GM13976 (cell line): ENCODE measurements at regions not wholly inside any gene's neighbourhood (a gene's known extent, or its start where the extent isn't known, plus 50 kb on each side); places are given as distances from the start of the nearest gene placed in this dataset.
"Not testable (repeated sequence)": the region's sequence is repeated elsewhere in the genome, so short reads cannot be mapped to it uniquely, and the experiment has no call there.

Source experiments
- DNase-seq: peaks from one replicate; pipeline ENCODE4 v3.0.0; 2012; ENCODE audit warnings: low spot score
- CTCF ChIP-seq: IDR thresholded peaks from 2 replicates; pipeline ENCODE4 v1.5.1; 2012; ENCODE audit warnings: borderline replicate concordance, mild to moderate bottlenecking; ENCODE audit not compliant: insufficient read depth; ENCODE audit errors: extremely low read depth, missing control alignments, control extremely low read depth
- in situ Hi-C: fragments of 300-500 bp; cut with MboI; formaldehyde crosslinking; loops from one replicate; pipeline ENCODE4 v1.12.0; 2022; ENCODE audit warnings: low sequenced_read_pairs, mixed read lengths, inconsistent platforms; ENCODE audit not compliant: unreplicated experiment

GRCh38 chr3:177902876-177903275 lies 633.4 kb upstream of the KCNMB2 start:
- TF ChIP-seq CTCF: no peak
- no peak for DNase-seq
- in situ Hi-C loops: no loop called here

- no peak for TF ChIP-seq CTCF
- no peak for DNase-seq
- in situ Hi-C loops: no loop called here
Observed at GRCh38 chr3:177904621-177905020, 631.6 kb upstream of the KCNMB2 start.

GRCh38 chr3:177905173-177906125 lies 630.8 kb upstream of the KCNMB2 start:
- in situ Hi-C loops: no loop called here
- DNase-seq: no peak
- TF ChIP-seq CTCF: no peak

- no peak for DNase-seq
- in situ Hi-C loops: no loop called here
- no peak for TF ChIP-seq CTCF
Observed at GRCh38 chr3:177906126-177906511, 630.1 kb upstream of the KCNMB2 start.

- in situ Hi-C loops: no loop called here
- no peak for DNase-seq
- TF ChIP-seq CTCF: no peak
Observed at GRCh38 chr3:177906578-177907229, 629.5 kb upstream of the KCNMB2 start.

- DNase-seq, in situ Hi-C loops: not testable (repeated sequence)
Observed at GRCh38 chr3:177909530-177909929, 626.7 kb upstream of the KCNMB2 start.

- in situ Hi-C loops: no loop called here
- TF ChIP-seq CTCF: no peak
- DNase-seq: no peak
Observed at GRCh38 chr3:177914224-177914623, 622.0 kb upstream of the KCNMB2 start.
